Mesendoderm (in vitro differentiated cells): ENCODE measurements at regions not wholly inside any gene's neighbourhood (a gene's known extent, or its start where the extent isn't known, plus 50 kb on each side); places are given as distances from the start of the nearest gene placed in this dataset.

Experiments used
- DNase-seq: peaks from one replicate; pipeline ENCODE4 v3.0.0; 2013
- H2AK5ac ChIP-seq: 2 replicates; pipeline ENCODE4 v1.6.1; 2013; ENCODE audit warnings: low read length, inconsistent platforms
- H2BK120ac ChIP-seq: 2 replicates; pipeline ENCODE4 v1.6.1; 2013; ENCODE audit warnings: low read depth, mild to moderate bottlenecking, low read length, moderate library complexity, mixed read lengths
- H2BK15ac ChIP-seq: replicated peaks from 2 replicates; pipeline ENCODE4 v1.6.1; 2013; ENCODE audit warnings: low read depth, mild to moderate bottlenecking, moderate library complexity
- H2BK5ac ChIP-seq: 2 replicates; pipeline ENCODE4 v1.6.1; 2013; ENCODE audit warnings: low read length, inconsistent platforms
- H3K18ac ChIP-seq: 2 replicates; pipeline ENCODE4 v1.6.1; 2013; ENCODE audit warnings: mild to moderate bottlenecking, low read length, mixed read lengths
- H3K23ac ChIP-seq: one replicate; pipeline ENCODE4 v1.6.1; 2013; ENCODE audit warnings: low read length
- H3K27ac ChIP-seq: 2 replicates; pipeline ENCODE4 v1.5.1; 2013; ENCODE audit warnings: low read depth, mild to moderate bottlenecking, inconsistent platforms, low read length, moderate library complexity
- H3K27me3 ChIP-seq: 2 replicates; pipeline ENCODE4 v1.6.1; 2013; ENCODE audit warnings: low read length, control low read depth, mild to moderate bottlenecking, inconsistent platforms; ENCODE audit not compliant: insufficient read depth, poor library complexity
- H3K36me3 ChIP-seq: 2 replicates; pipeline ENCODE4 v1.6.1; 2013; ENCODE audit warnings: low read length, inconsistent platforms; ENCODE audit not compliant: control insufficient read depth, insufficient read depth
- H3K4ac ChIP-seq: one replicate; pipeline ENCODE4 v1.6.1; 2013; ENCODE audit warnings: low read depth, mild to moderate bottlenecking, low read length, moderate library complexity
- H3K4me1 ChIP-seq: 2 replicates; pipeline ENCODE4 v1.6.1; 2013; ENCODE audit warnings: low read depth, low read length, inconsistent platforms; ENCODE audit not compliant: control insufficient read depth
- H3K4me2 ChIP-seq: 2 replicates; pipeline ENCODE4 v1.6.1; 2013; ENCODE audit warnings: low read length
- H3K4me3 ChIP-seq: 2 replicates; pipeline ENCODE4 v1.5.1; 2013; ENCODE audit warnings: mild to moderate bottlenecking, low read length
- H3K56ac ChIP-seq: one replicate; pipeline ENCODE4 v1.6.1; 2013; ENCODE audit warnings: low read length
- H3K79me1 ChIP-seq: 2 replicates; pipeline ENCODE4 v1.6.1; 2013; ENCODE audit warnings: low read length, inconsistent platforms
- H3K79me2 ChIP-seq: 2 replicates; pipeline ENCODE4 v1.6.1; 2013; ENCODE audit warnings: mild to moderate bottlenecking, low read length; ENCODE audit not compliant: control insufficient read depth, insufficient read depth
- H3K9ac ChIP-seq: 2 replicates; pipeline ENCODE4 v1.6.1; 2013; ENCODE audit warnings: low read length, inconsistent platforms
- H4K5ac ChIP-seq: one replicate; pipeline ENCODE4 v1.6.1; 2013; ENCODE audit warnings: low read length
- H4K8ac ChIP-seq: one replicate; pipeline ENCODE4 v1.6.1; 2013; ENCODE audit warnings: low read depth, mild to moderate bottlenecking, control low read depth, low read length, moderate library complexity
- WGBS: extraction: QIAGEN DNeasy Blood & Tissue Kit; methylation state at CpG from one replicate; pipeline ENCODE4 v1.1.7; 2013; ENCODE audit warnings: low lambda C conversion rate, missing lambda C conversion rate; ENCODE audit not compliant: insufficient coverage; ENCODE audit errors: extremely low coverage; 5-methylcytosine and 5-hydroxymethylcytosine counted together

GRCh38 chr12:42819846-42820245, 230.3 kb upstream of the PRICKLE1 start:
- Histone ChIP-seq H3K18ac (no peak overlapping the region), H3K9ac (no peak overlapping the region), H3K36me3 (no peaks in the 10 kb centered on the region), H3K56ac (no peak overlapping the region), H3K4ac (no peak overlapping the region), H3K79me1 (no peaks in the 10 kb centered on the region), H3K4me1 (no peaks in the 10 kb centered on the region), H2AK5ac (no peak overlapping the region), H4K5ac (no peak overlapping the region), H3K79me2 (no peaks in the 10 kb centered on the region), H3K23ac (no peak overlapping the region), H2BK120ac (no peak overlapping the region), H3K4me3 (no peak overlapping the region), H2BK15ac (no peak overlapping the region), H4K8ac (no peak overlapping the region), H3K27ac (no peak overlapping the region), H3K27me3 (no peaks in the 10 kb centered on the region), H3K4me2 (no peak overlapping the region), H2BK5ac (no peak overlapping the region)
- DNase-seq, result no peak
- WGBS, result no CpG with 5 or more reads among the region's 6 CpGs

- DNase-seq, result no peak
- H3K79me1 ChIP-seq, result no peaks in the 10 kb centered on the region
- no peaks in the 10 kb centered on the region for H3K4me1 ChIP-seq
- no peak overlapping the region for H2AK5ac ChIP-seq
- no CpG with 5 or more reads among the region's 2 CpGs for WGBS
- no peak overlapping the region for H3K23ac ChIP-seq
- no peaks in the 10 kb centered on the region for H3K36me3 ChIP-seq
- no peak overlapping the region for H3K4me2 ChIP-seq
- no peak overlapping the region for H3K18ac ChIP-seq
- no peak overlapping the region for H3K56ac ChIP-seq
- H3K4me3 ChIP-seq, result no peak overlapping the region
- no peak overlapping the region for H2BK15ac ChIP-seq
- H3K27ac ChIP-seq, result no peak overlapping the region
- H3K27me3 ChIP-seq, result no peaks in the 10 kb centered on the region
- no peak overlapping the region for H4K8ac ChIP-seq
- no peak overlapping the region for H2BK5ac ChIP-seq
- H3K79me2 ChIP-seq, result no peaks in the 10 kb centered on the region
- H4K5ac ChIP-seq, result no peak overlapping the region
- H2BK120ac ChIP-seq, result no peak overlapping the region
- no peak overlapping the region for H3K4ac ChIP-seq
- no peak overlapping the region for H3K9ac ChIP-seq
Measured at GRCh38 chr12:42815068-42815467, 225.5 kb upstream of the PRICKLE1 start.

- Histone ChIP-seq H3K23ac (no peak overlapping the region), H4K5ac (no peak overlapping the region), H2BK5ac (no peak overlapping the region), H3K79me2 (no peaks in the 10 kb centered on the region), H3K4me3 (no peak overlapping the region), H3K4me2 (no peak overlapping the region), H3K4me1 (no peaks in the 10 kb centered on the region), H4K8ac (no peak overlapping the region), H3K27me3 (no peaks in the 10 kb centered on the region), H3K9ac (no peak overlapping the region), H3K4ac (no peak overlapping the region), H2BK120ac (no peak overlapping the region), H3K79me1 (no peaks in the 10 kb centered on the region), H3K36me3 (no peaks in the 10 kb centered on the region), H2BK15ac (no peak overlapping the region), H3K27ac (no peak overlapping the region), H3K56ac (no peak overlapping the region), H2AK5ac (no peak overlapping the region), H3K18ac (no peak overlapping the region)
- DNase-seq, result no peak
- WGBS, result no CpG with 5 or more reads among the region's 3 CpGs
Measured at GRCh38 chr12:42812871-42813270, 223.3 kb upstream of the PRICKLE1 start.

- Histone ChIP-seq H3K4me3 (no peak overlapping the region), H2AK5ac (peak overlapping the region; percentile 52), H3K18ac (no peak overlapping the region), H3K27ac (no peak overlapping the region), H3K4me1 (peaks cover 3% of the 10 kb centered on the region), H3K4ac (no peak overlapping the region), H3K36me3 (no peaks in the 10 kb centered on the region), H3K79me2 (no peaks in the 10 kb centered on the region), H3K27me3 (no peaks in the 10 kb centered on the region), H2BK5ac (no peak overlapping the region), H3K9ac (no peak overlapping the region), H4K5ac (no peak overlapping the region), H2BK15ac (no peak overlapping the region), H4K8ac (no peak overlapping the region), H3K79me1 (no peaks in the 10 kb centered on the region), H3K23ac (no peak overlapping the region), H3K56ac (no peak overlapping the region), H2BK120ac (no peak overlapping the region), H3K4me2 (no peak overlapping the region)
- DNase-seq, result no peak
Measured at GRCh38 chr12:42812086-42812485, 222.5 kb upstream of the PRICKLE1 start.

GRCh38 chr12:42810006-42810405, 220.5 kb upstream of the PRICKLE1 start:
- Histone ChIP-seq H2BK120ac (no peak overlapping the region), H3K27me3 (no peaks in the 10 kb centered on the region), H2AK5ac (no peak overlapping the region), H4K5ac (no peak overlapping the region), H3K36me3 (no peaks in the 10 kb centered on the region), H3K79me2 (no peaks in the 10 kb centered on the region), H3K18ac (peak overlapping the region; percentile 80), H3K4me3 (no peak overlapping the region), H2BK15ac (no peak overlapping the region), H3K9ac (no peak overlapping the region), H3K23ac (no peak overlapping the region), H4K8ac (no peak overlapping the region), H3K27ac (no peak overlapping the region), H3K4me1 (peaks cover 6% of the 10 kb centered on the region), H3K4me2 (no peak overlapping the region), H3K79me1 (no peaks in the 10 kb centered on the region), H2BK5ac (no peak overlapping the region), H3K56ac (peak overlapping the region; percentile 36), H3K4ac (peak overlapping the region; percentile 31)
- WGBS, result no CpG with 5 or more reads among the region's 3 CpGs
- DNase-seq, result no peak

GRCh38 chr12:42809226-42809625, 219.7 kb upstream of the PRICKLE1 start:
- Histone ChIP-seq H2AK5ac (no peak overlapping the region), H2BK15ac (no peak overlapping the region), H2BK120ac (peak overlapping the region; percentile 45), H4K8ac (no peak overlapping the region), H3K9ac (no peak overlapping the region), H3K4me1 (peaks cover 9% of the 10 kb centered on the region), H3K79me2 (no peaks in the 10 kb centered on the region), H3K27ac (no peak overlapping the region), H3K4me3 (no peak overlapping the region), H3K23ac (no peak overlapping the region), H3K79me1 (no peaks in the 10 kb centered on the region), H3K27me3 (no peaks in the 10 kb centered on the region), H3K4me2 (no peak overlapping the region), H4K5ac (no peak overlapping the region), H2BK5ac (peak overlapping the region; percentile 22), H3K4ac (no peak overlapping the region), H3K36me3 (no peaks in the 10 kb centered on the region), H3K56ac (no peak overlapping the region), H3K18ac (peak overlapping the region; percentile 87)
- peak; percentile 31 for DNase-seq
- no CpG with 5 or more reads among the region's 2 CpGs for WGBS
